Osteoblast (primary cell): ENCODE measurements at regions not wholly inside any gene's neighbourhood (a gene's known extent, or its start where the extent isn't known, plus 50 kb on each side); places are given as distances from the start of the nearest gene placed in this dataset.

Experiments used
- DNase-seq: peaks from one replicate; pipeline ENCODE4 v3.0.0; 2011; ENCODE audit warnings: low spot score, mixed read lengths; ENCODE audit not compliant: insufficient read length; ENCODE audit errors: missing footprints
- H2AFZ ChIP-seq: 2 replicates; pipeline ENCODE4 v1.6.0; 2011; ENCODE audit warnings: mild to moderate bottlenecking, low read length
- H3K27ac ChIP-seq: 2 replicates; pipeline ENCODE4 v1.5.1; 2011; ENCODE audit warnings: mild to moderate bottlenecking, low read depth, low read length, moderate library complexity
- H3K27me3 ChIP-seq: 2 replicates; pipeline ENCODE4 v1.6.0; 2012; ENCODE audit warnings: mild to moderate bottlenecking, control low read depth, inconsistent platforms, low read length, moderate library complexity; ENCODE audit not compliant: insufficient read depth
- H3K36me3 ChIP-seq: 2 replicates; pipeline ENCODE4 v1.5.1; 2011; ENCODE audit warnings: mild to moderate bottlenecking, low read length, control low read depth, moderate library complexity; ENCODE audit not compliant: insufficient read depth
- H3K4me1 ChIP-seq: 2 replicates; pipeline ENCODE4 v1.5.1; 2011; ENCODE audit warnings: mild to moderate bottlenecking, low read length, control low read depth, moderate library complexity; ENCODE audit not compliant: insufficient read depth
- H3K4me2 ChIP-seq: 2 replicates; pipeline ENCODE4 v1.6.0; 2011; ENCODE audit warnings: mild to moderate bottlenecking, low read length; ENCODE audit not compliant: insufficient read depth
- H3K4me3 ChIP-seq: fragments of 200-600 bp; sonication (generic); 3 replicates; pipeline ENCODE4 v1.5.1; 2012; ENCODE audit warnings: mild to moderate bottlenecking, low read length, inconsistent platforms; ENCODE audit not compliant: insufficient read depth
- H3K79me2 ChIP-seq: 2 replicates; pipeline ENCODE4 v1.6.0; 2012; ENCODE audit warnings: mild to moderate bottlenecking, low read length, control low read depth, inconsistent platforms; ENCODE audit not compliant: insufficient read depth
- H3K9me3 ChIP-seq: 2 replicates; pipeline ENCODE4 v1.5.1; 2011; ENCODE audit warnings: low read depth, low read length, control low read depth
- H4K20me1 ChIP-seq: 2 replicates; pipeline ENCODE4 v1.6.0; 2012; ENCODE audit warnings: mild to moderate bottlenecking, low read length, control low read depth; ENCODE audit not compliant: insufficient read depth
- TF ChIP-seq, protein P1 (sequence below): IDR thresholded peaks from 2 replicates; pipeline ENCODE4 v1.5.1; 2011; ENCODE audit warnings: mild to moderate bottlenecking, low read depth, low read length, moderate library complexity; ENCODE audit errors: extremely low read depth

DNA sequence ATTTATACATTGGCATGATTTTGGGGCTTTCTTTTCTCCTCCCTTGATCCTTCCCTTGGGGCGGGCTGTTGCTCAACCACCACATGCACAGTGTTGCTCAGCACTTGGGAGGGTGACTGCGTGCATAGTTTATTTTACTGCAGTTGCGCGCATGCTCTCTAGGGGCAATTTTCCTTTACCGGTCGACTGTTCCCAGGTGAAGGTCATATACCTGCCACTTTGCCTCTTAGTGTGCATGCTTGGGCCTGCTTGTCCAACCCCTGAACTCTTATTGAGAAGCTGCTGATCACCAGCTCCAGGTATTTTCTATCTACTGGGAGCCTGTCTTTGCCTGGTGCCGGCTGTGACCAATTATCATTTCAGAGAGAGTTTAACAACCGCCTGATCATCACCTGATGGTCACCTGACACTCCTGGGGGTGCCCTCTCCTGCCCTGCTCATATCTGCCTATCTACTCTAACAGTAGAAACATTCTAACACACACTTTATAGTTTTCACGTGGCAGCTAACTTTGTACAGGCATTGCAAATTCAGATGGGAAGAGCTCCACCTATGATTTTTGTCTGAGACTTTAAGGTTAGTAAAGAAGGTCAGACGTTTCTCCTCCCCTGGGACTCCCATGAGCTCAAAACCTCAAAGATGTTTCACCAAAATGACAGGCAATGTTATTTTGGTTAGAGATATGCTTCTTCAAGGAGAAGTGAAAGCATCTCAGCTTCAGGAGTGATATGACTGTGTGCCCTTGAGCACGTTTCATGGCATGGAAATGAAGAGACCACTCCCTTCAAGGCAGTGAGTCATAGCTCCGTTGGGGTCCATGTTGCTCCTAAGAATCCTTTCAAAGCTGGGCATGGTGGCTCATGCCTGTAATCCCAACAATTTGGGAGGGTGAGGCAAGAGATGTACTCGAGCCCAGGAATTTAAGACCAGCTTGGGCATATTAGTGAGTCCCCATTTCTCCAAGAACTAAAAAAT is 227.5 kb upstream of the MYLIP start:
- Histone ChIP-seq H3K9me3 (no peaks in the 10 kb centered on the region), H3K79me2 (no peaks in the 10 kb centered on the region), H3K27me3 (no peaks in the 10 kb centered on the region), H3K4me3 (no peak overlapping the region), H3K4me1 (no peaks in the 10 kb centered on the region), H4K20me1 (no peaks in the 10 kb centered on the region), H3K36me3 (no peaks in the 10 kb centered on the region), H2AFZ (no peak overlapping the region), H3K4me2 (no peak overlapping the region), H3K27ac (no peak overlapping the region)
- no peak for DNase-seq
- TF ChIP-seq, protein P1, sequence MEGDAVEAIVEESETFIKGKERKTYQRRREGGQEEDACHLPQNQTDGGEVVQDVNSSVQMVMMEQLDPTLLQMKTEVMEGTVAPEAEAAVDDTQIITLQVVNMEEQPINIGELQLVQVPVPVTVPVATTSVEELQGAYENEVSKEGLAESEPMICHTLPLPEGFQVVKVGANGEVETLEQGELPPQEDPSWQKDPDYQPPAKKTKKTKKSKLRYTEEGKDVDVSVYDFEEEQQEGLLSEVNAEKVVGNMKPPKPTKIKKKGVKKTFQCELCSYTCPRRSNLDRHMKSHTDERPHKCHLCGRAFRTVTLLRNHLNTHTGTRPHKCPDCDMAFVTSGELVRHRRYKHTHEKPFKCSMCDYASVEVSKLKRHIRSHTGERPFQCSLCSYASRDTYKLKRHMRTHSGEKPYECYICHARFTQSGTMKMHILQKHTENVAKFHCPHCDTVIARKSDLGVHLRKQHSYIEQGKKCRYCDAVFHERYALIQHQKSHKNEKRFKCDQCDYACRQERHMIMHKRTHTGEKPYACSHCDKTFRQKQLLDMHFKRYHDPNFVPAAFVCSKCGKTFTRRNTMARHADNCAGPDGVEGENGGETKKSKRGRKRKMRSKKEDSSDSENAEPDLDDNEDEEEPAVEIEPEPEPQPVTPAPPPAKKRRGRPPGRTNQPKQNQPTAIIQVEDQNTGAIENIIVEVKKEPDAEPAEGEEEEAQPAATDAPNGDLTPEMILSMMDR = no peak

- H3K4me1 ChIP-seq = no peaks in the 10 kb centered on the region
- H3K27ac ChIP-seq = no peak overlapping the region
- no peaks in the 10 kb centered on the region for H4K20me1 ChIP-seq
- H3K4me2 ChIP-seq = no peak overlapping the region
- DNase-seq = no peak
- no peaks in the 10 kb centered on the region for H3K9me3 ChIP-seq
- no peak overlapping the region for H2AFZ ChIP-seq
- no peaks in the 10 kb centered on the region for H3K36me3 ChIP-seq
- no peaks in the 10 kb centered on the region for H3K27me3 ChIP-seq
- TF ChIP-seq, protein P1 = no peak
- no peaks in the 10 kb centered on the region for H3K79me2 ChIP-seq
- no peak overlapping the region for H3K4me3 ChIP-seq
Observed at GRCh38 chr6:15898693-15899092, 230.2 kb upstream of the MYLIP start.

- H3K9me3 ChIP-seq = no peaks in the 10 kb centered on the region
- H2AFZ ChIP-seq = peak overlapping the region; percentile 37
- no peaks in the 10 kb centered on the region for H3K27me3 ChIP-seq
- peak overlapping the region; percentile 31 for H3K4me3 ChIP-seq
- TF ChIP-seq, protein P1 = no peak
- DNase-seq = no peak
- H4K20me1 ChIP-seq = no peaks in the 10 kb centered on the region
- peak overlapping the region; percentile 63 for H3K4me2 ChIP-seq
- no peaks in the 10 kb centered on the region for H3K4me1 ChIP-seq
- H3K79me2 ChIP-seq = no peaks in the 10 kb centered on the region
- H3K36me3 ChIP-seq = no peaks in the 10 kb centered on the region
- no peak overlapping the region for H3K27ac ChIP-seq
Observed at GRCh38 chr6:15897063-15897876, 231.6 kb upstream of the MYLIP start.
